Subcutaneous abdominal adipose tissue (tissue), 5 donors: ENCODE measurements at regions not wholly inside any gene's neighbourhood (a gene's known extent, or its start where the extent isn't known, plus 50 kb on each side); places are given as distances from the start of the nearest gene placed in this dataset.

ENCODE experiments used
- H3K27ac ChIP-seq: one replicate; pipeline ENCODE4 v1.7.0; 2013; ENCODE audit warnings: low read depth, mild to moderate bottlenecking, inconsistent platforms, low read length, moderate library complexity
- H3K27me3 ChIP-seq, 5 donors: one replicate each; pipeline ENCODE4 v1.7.0; 2013; ENCODE audit warnings: low read length in 5 of 5, inconsistent platforms in 1 of 5; ENCODE audit not compliant: control insufficient read depth in 5 of 5, insufficient read depth in 4 of 5
- H3K36me3 ChIP-seq, 5 donors: one replicate each; pipeline ENCODE4 v1.7.0; 2013; ENCODE audit warnings: low read length in 5 of 5; ENCODE audit not compliant: control insufficient read depth in 5 of 5, insufficient read depth in 5 of 5
- H3K4me1 ChIP-seq, 5 donors: one replicate each; pipeline ENCODE4 v1.7.0; 2013; ENCODE audit warnings: low read length in 5 of 5, mild to moderate bottlenecking in 3 of 5, moderate library complexity in 1 of 5; ENCODE audit not compliant: control insufficient read depth in 5 of 5, insufficient read depth in 5 of 5
- H3K4me3 ChIP-seq, 5 donors: one replicate each; pipeline ENCODE4 v1.7.0; 2013; ENCODE audit warnings: low read length in 5 of 5, low read depth in 1 of 5
- H3K9ac ChIP-seq, 5 donors: one replicate each; pipeline ENCODE4 v1.7.0; 2013; ENCODE audit warnings: low read length in 5 of 5, mild to moderate bottlenecking in 4 of 5, moderate library complexity in 3 of 5
- H3K9me3 ChIP-seq, 5 donors: one replicate each; pipeline ENCODE4 v1.7.0; 2013; ENCODE audit warnings: low read length in 5 of 5; ENCODE audit not compliant: control insufficient read depth in 5 of 5
- donor health status: healthy.
- donor health status: healthy.
- donor health status: healthy.
- donor health status: healthy.
- donor health status: healthy.

- Histone ChIP-seq H3K36me3 (no peaks in the 10 kb centered on the region), H3K9me3 (no peaks in the 10 kb centered on the region), H3K27ac (no peak overlapping the region), H3K4me1 (peaks cover 0 to 23% (median 10%) of the 10 kb centered on the region in 5 donors), H3K27me3 (no peaks in the 10 kb centered on the region), H3K9ac (no peak overlapping the region), H3K4me3 (no peak overlapping the region)
Measured at GRCh38 chr9:117775591-117775990, 71.4 kb downstream of the TLR4 start.

- Histone ChIP-seq H3K27ac (no peak overlapping the region), H3K36me3 (no peaks in the 10 kb centered on the region), H3K4me3 (no peak overlapping the region), H3K4me1 (peaks cover 0 to 31% (median 13%) of the 10 kb centered on the region in 5 donors), H3K27me3 (no peaks in the 10 kb centered on the region), H3K9me3 (no peaks in the 10 kb centered on the region), H3K9ac (no peak overlapping the region)
Measured at GRCh38 chr9:117777823-117778222, 73.6 kb downstream of the TLR4 start.

GRCh38 chr9:117779760-117780159, 75.6 kb downstream of the TLR4 start:
- Histone ChIP-seq H3K9ac (no peak overlapping the region), H3K4me3 (no peak overlapping the region), H3K27ac (no peak overlapping the region), H3K27me3 (no peaks in the 10 kb centered on the region), H3K9me3 (no peaks in the 10 kb centered on the region), H3K36me3 (no peaks in the 10 kb centered on the region), H3K4me1 (peaks cover 0 to 36% (median 23%) of the 10 kb centered on the region in 5 donors)

GRCh38 chr9:117782931-117783788, 79.0 kb downstream of the TLR4 start:
- Histone ChIP-seq H3K4me3 (peak overlapping the region; percentile 62 to 78 (median 69)), H3K9ac (peak overlapping the region in 2 of 5 donors; percentile 42 to 65), H3K27me3 (no peaks in the 10 kb centered on the region), H3K4me1 (peaks cover 0 to 28% (median 19%) of the 10 kb centered on the region in 5 donors), H3K9me3 (no peaks in the 10 kb centered on the region), H3K27ac (peak overlapping the region; percentile 58), H3K36me3 (no peaks in the 10 kb centered on the region)

- Histone ChIP-seq H3K27ac (no peak overlapping the region), H3K27me3 (no peaks in the 10 kb centered on the region), H3K4me3 (peak overlapping the region in 2 of 5 donors; percentile 69 to 78), H3K36me3 (no peaks in the 10 kb centered on the region), H3K4me1 (peaks cover 0 to 26% (median 19%) of the 10 kb centered on the region in 5 donors), H3K9ac (no peak overlapping the region), H3K9me3 (no peaks in the 10 kb centered on the region)
Measured at GRCh38 chr9:117783828-117784227, 79.6 kb downstream of the TLR4 start.

GRCh38 chr9:117784996-117785395, 80.8 kb downstream of the TLR4 start:
- H3K27ac ChIP-seq, result no peak overlapping the region

GRCh38 chr9:117787746-117788145, 83.5 kb downstream of the TLR4 start:
- H3K4me3 ChIP-seq, result no peak overlapping the region
- H3K27me3 ChIP-seq, result no peaks in the 10 kb centered on the region
- peaks cover 0 to 11% (median 10%) of the 10 kb centered on the region in 5 donors for H3K4me1 ChIP-seq

More at GRCh38 chr9:117784996-117785395, 80.8 kb downstream of the TLR4 start:
- H3K4me3 ChIP-seq, result no peak overlapping the region
- no peaks in the 10 kb centered on the region for H3K27me3 ChIP-seq
- no peak overlapping the region for H3K9ac ChIP-seq
- H3K36me3 ChIP-seq, result no peaks in the 10 kb centered on the region
- H3K9me3 ChIP-seq, result no peaks in the 10 kb centered on the region
- H3K4me1 ChIP-seq, result peaks cover 0 to 17% (median 11%) of the 10 kb centered on the region in 5 donors

GRCh38 chr9:117795271-117795670, 91.1 kb downstream of the TLR4 start:
- H3K9me3 ChIP-seq, result no peaks in the 10 kb centered on the region
- no peak overlapping the region for H3K4me3 ChIP-seq
- H3K4me1 ChIP-seq, result no peaks in the 10 kb centered on the region
- no peak overlapping the region for H3K9ac ChIP-seq
- H3K36me3 ChIP-seq, result no peaks in the 10 kb centered on the region
- no peak overlapping the region for H3K27ac ChIP-seq
- H3K27me3 ChIP-seq, result no peaks in the 10 kb centered on the region

More at GRCh38 chr9:117787746-117788145, 83.5 kb downstream of the TLR4 start:
- Histone ChIP-seq H3K27ac (no peak overlapping the region), H3K36me3 (no peaks in the 10 kb centered on the region), H3K9ac (no peak overlapping the region), H3K9me3 (no peaks in the 10 kb centered on the region)

- H3K4me3 ChIP-seq, result no peak overlapping the region
- no peaks in the 10 kb centered on the region for H3K4me1 ChIP-seq
- H3K27ac ChIP-seq, result no peak overlapping the region
- no peaks in the 10 kb centered on the region for H3K27me3 ChIP-seq
- no peaks in the 10 kb centered on the region for H3K36me3 ChIP-seq
- no peaks in the 10 kb centered on the region for H3K9me3 ChIP-seq
- H3K9ac ChIP-seq, result no peak overlapping the region
Measured at GRCh38 chr9:117796681-117797080, 92.5 kb downstream of the TLR4 start.

- Histone ChIP-seq H3K27ac (no peak overlapping the region), H3K9ac (no peak overlapping the region), H3K27me3 (no peaks in the 10 kb centered on the region), H3K36me3 (peaks cover 0 to 2% (median 0%) of the 10 kb centered on the region in 5 donors), H3K4me1 (no peaks in the 10 kb centered on the region), H3K9me3 (no peaks in the 10 kb centered on the region), H3K4me3 (no peak overlapping the region)
Measured at GRCh38 chr9:117800389-117800788, 96.2 kb downstream of the TLR4 start.
